Osteoblast (primary cell): ENCODE measurements at regions not wholly inside any gene's neighbourhood (a gene's known extent, or its start where the extent isn't known, plus 50 kb on each side); places are given as distances from the start of the nearest gene placed in this dataset.

Source experiments
- DNase-seq: peaks from one replicate; pipeline ENCODE4 v3.0.0; 2011; ENCODE audit warnings: low spot score, mixed read lengths; ENCODE audit not compliant: insufficient read length; ENCODE audit errors: missing footprints
- H2AFZ ChIP-seq: 2 replicates; pipeline ENCODE4 v1.6.0; 2011; ENCODE audit warnings: mild to moderate bottlenecking, low read length
- H3K27ac ChIP-seq: 2 replicates; pipeline ENCODE4 v1.5.1; 2011; ENCODE audit warnings: mild to moderate bottlenecking, low read depth, low read length, moderate library complexity
- H3K27me3 ChIP-seq: 2 replicates; pipeline ENCODE4 v1.6.0; 2012; ENCODE audit warnings: mild to moderate bottlenecking, control low read depth, inconsistent platforms, low read length, moderate library complexity; ENCODE audit not compliant: insufficient read depth
- H3K36me3 ChIP-seq: 2 replicates; pipeline ENCODE4 v1.5.1; 2011; ENCODE audit warnings: mild to moderate bottlenecking, low read length, control low read depth, moderate library complexity; ENCODE audit not compliant: insufficient read depth
- H3K4me1 ChIP-seq: 2 replicates; pipeline ENCODE4 v1.5.1; 2011; ENCODE audit warnings: mild to moderate bottlenecking, low read length, control low read depth, moderate library complexity; ENCODE audit not compliant: insufficient read depth
- H3K4me2 ChIP-seq: 2 replicates; pipeline ENCODE4 v1.6.0; 2011; ENCODE audit warnings: mild to moderate bottlenecking, low read length; ENCODE audit not compliant: insufficient read depth
- H3K4me3 ChIP-seq: fragments of 200-600 bp; sonication (generic); 3 replicates; pipeline ENCODE4 v1.5.1; 2012; ENCODE audit warnings: mild to moderate bottlenecking, low read length, inconsistent platforms; ENCODE audit not compliant: insufficient read depth
- H3K79me2 ChIP-seq: 2 replicates; pipeline ENCODE4 v1.6.0; 2012; ENCODE audit warnings: mild to moderate bottlenecking, low read length, control low read depth, inconsistent platforms; ENCODE audit not compliant: insufficient read depth
- H3K9me3 ChIP-seq: 2 replicates; pipeline ENCODE4 v1.5.1; 2011; ENCODE audit warnings: low read depth, low read length, control low read depth
- H4K20me1 ChIP-seq: 2 replicates; pipeline ENCODE4 v1.6.0; 2012; ENCODE audit warnings: mild to moderate bottlenecking, low read length, control low read depth; ENCODE audit not compliant: insufficient read depth
- CTCF ChIP-seq: IDR thresholded peaks from 2 replicates; pipeline ENCODE4 v1.5.1; 2011; ENCODE audit warnings: mild to moderate bottlenecking, low read depth, low read length, moderate library complexity; ENCODE audit errors: extremely low read depth

GRCh38 chr13:47085346-47085745 lies 188.5 kb upstream of the HTR2A start:
- Histone ChIP-seq H3K4me1 (peaks cover 10% of the 10 kb centered on the region), H3K27ac (no peak overlapping the region)
- TF ChIP-seq CTCF, result no peak

GRCh38 chr13:47081850-47082249 lies 185.0 kb upstream of the HTR2A start:
- Histone ChIP-seq H3K4me3 (no peak overlapping the region), H2AFZ (no peak overlapping the region), H3K79me2 (no peaks in the 10 kb centered on the region), H3K36me3 (no peaks in the 10 kb centered on the region), H3K9me3 (no peaks in the 10 kb centered on the region), H4K20me1 (no peaks in the 10 kb centered on the region), H3K4me1 (no peaks in the 10 kb centered on the region), H3K27me3 (no peaks in the 10 kb centered on the region), H3K4me2 (no peak overlapping the region), H3K27ac (no peak overlapping the region)
- TF ChIP-seq CTCF, result no peak
- DNase-seq, result no peak

More at GRCh38 chr13:47085346-47085745, 188.5 kb upstream of the HTR2A start:
- Histone ChIP-seq H3K79me2 (no peaks in the 10 kb centered on the region), H2AFZ (no peak overlapping the region), H3K27me3 (no peaks in the 10 kb centered on the region), H3K9me3 (no peaks in the 10 kb centered on the region), H3K36me3 (no peaks in the 10 kb centered on the region), H3K4me3 (no peak overlapping the region), H3K4me2 (no peak overlapping the region), H4K20me1 (no peaks in the 10 kb centered on the region)
- DNase-seq, result peak; percentile 80

GRCh38 chr13:47081246-47081645 lies 184.4 kb upstream of the HTR2A start:
- no peak for DNase-seq
- H3K4me1 ChIP-seq, result no peaks in the 10 kb centered on the region
- no peak overlapping the region for H3K27ac ChIP-seq
- no peak overlapping the region for H3K4me3 ChIP-seq
- H3K4me2 ChIP-seq, result no peak overlapping the region
- H2AFZ ChIP-seq, result no peak overlapping the region
- no peaks in the 10 kb centered on the region for H3K79me2 ChIP-seq
- no peaks in the 10 kb centered on the region for H4K20me1 ChIP-seq
- no peaks in the 10 kb centered on the region for H3K27me3 ChIP-seq
- TF ChIP-seq CTCF, result no peak
- H3K9me3 ChIP-seq, result no peaks in the 10 kb centered on the region
- no peaks in the 10 kb centered on the region for H3K36me3 ChIP-seq

GRCh38 chr13:47080621-47081020 lies 183.8 kb upstream of the HTR2A start:
- Histone ChIP-seq H3K4me2 (no peak overlapping the region), H3K27ac (no peak overlapping the region), H3K4me3 (no peak overlapping the region), H3K27me3 (no peaks in the 10 kb centered on the region), H2AFZ (no peak overlapping the region), H3K79me2 (no peaks in the 10 kb centered on the region), H4K20me1 (no peaks in the 10 kb centered on the region), H3K9me3 (no peaks in the 10 kb centered on the region), H3K4me1 (no peaks in the 10 kb centered on the region), H3K36me3 (no peaks in the 10 kb centered on the region)
- TF ChIP-seq CTCF, result no peak
- DNase-seq, result no peak
